GM12878 (cell line): ENCODE measurements at regions not wholly inside any gene's neighbourhood (a gene's known extent, or its start where the extent isn't known, plus 50 kb on each side); places are given as distances from the start of the nearest gene placed in this dataset.

ENCODE experiments used
- CBFB ChIP-seq: IDR thresholded peaks from 2 replicates; pipeline ENCODE4 v1.6.1; 2016; ENCODE audit warnings: antibody characterized with exemption, low read depth
- LARP7 ChIP-seq: fragments of 450-650 bp; IDR thresholded peaks from 2 replicates; pipeline ENCODE4 v1.6.1; 2017; ENCODE audit warnings: mild to moderate bottlenecking
- NR2C1 ChIP-seq: fragments of 450-650 bp; IDR thresholded peaks from 2 replicates; pipeline ENCODE4 v1.6.1; 2017; ENCODE audit warnings: antibody characterized with exemption, mild to moderate bottlenecking, moderate library complexity
- PRDM15 ChIP-seq: fragments of 450-650 bp; formaldehyde crosslinking; IDR thresholded peaks from 2 replicates; pipeline ENCODE4 v1.4.0; 2020; ENCODE audit warnings: mild to moderate bottlenecking, moderate library complexity
- RELA ChIP-seq: fragments of 450-650 bp; IDR thresholded peaks from 2 replicates; pipeline ENCODE4 v1.8.0; 2014; ENCODE audit warnings: borderline replicate concordance; ENCODE audit not compliant: partially characterized antibody
- SKIL ChIP-seq: fragments of 450-650 bp; IDR thresholded peaks from 2 replicates; pipeline ENCODE4 v1.6.1; 2017; ENCODE audit warnings: mild to moderate bottlenecking, low read depth, inconsistent platforms; ENCODE audit not compliant: poor library complexity, severe bottlenecking
- SRF ChIP-seq, 2 experiments: IDR thresholded peaks; 2 replicates each; pipeline ENCODE4 v1.6.1; 2011; ENCODE audit warnings: low read depth in 2 of 2, low read length in 2 of 2, mild to moderate bottlenecking in 1 of 2, moderate library complexity in 1 of 2
- SUZ12 ChIP-seq: fragments of 200-600 bp; sonication (generic); IDR thresholded peaks from one replicate; pipeline ENCODE4 v1.6.1; 2018; ENCODE audit warnings: antibody characterized with exemption, mild to moderate bottlenecking; ENCODE audit not compliant: unreplicated experiment
- TF ChIP-seq, protein P1 (sequence below): fragments of 450-650 bp; IDR thresholded peaks from 2 replicates; pipeline ENCODE4 v1.6.1; 2018; ENCODE audit warnings: mild to moderate bottlenecking, low read depth, moderate library complexity; ENCODE audit not compliant: partially characterized antibody
- TF ChIP-seq, protein P2 (sequence below): fragments of 450-650 bp; formaldehyde crosslinking; IDR thresholded peaks from 2 replicates; pipeline ENCODE4 v1.5.0; 2022; ENCODE audit warnings: mild to moderate bottlenecking, missing genetic modification characterization
- TF ChIP-seq, protein P3 (sequence below): fragments of 450-650 bp; IDR thresholded peaks from 2 replicates; pipeline ENCODE4 v1.6.1; 2017; ENCODE audit warnings: borderline replicate concordance
- TF ChIP-seq, protein P4 (sequence below): IDR thresholded peaks from 2 replicates; pipeline ENCODE4 v1.6.1; 2012; ENCODE audit warnings: low read depth, low read length, improper control_type of control experiment

GRCh38 chr1:59150577-59151386 is 146.1 kb upstream of the FGGY start (continued):
- no peak for TF ChIP-seq NR2C1
- no peak for TF ChIP-seq CBFB
- no peak for TF ChIP-seq LARP7
- TF ChIP-seq PRDM15 (CRISPR knock-in tag): no peak
- TF ChIP-seq, protein P1, sequence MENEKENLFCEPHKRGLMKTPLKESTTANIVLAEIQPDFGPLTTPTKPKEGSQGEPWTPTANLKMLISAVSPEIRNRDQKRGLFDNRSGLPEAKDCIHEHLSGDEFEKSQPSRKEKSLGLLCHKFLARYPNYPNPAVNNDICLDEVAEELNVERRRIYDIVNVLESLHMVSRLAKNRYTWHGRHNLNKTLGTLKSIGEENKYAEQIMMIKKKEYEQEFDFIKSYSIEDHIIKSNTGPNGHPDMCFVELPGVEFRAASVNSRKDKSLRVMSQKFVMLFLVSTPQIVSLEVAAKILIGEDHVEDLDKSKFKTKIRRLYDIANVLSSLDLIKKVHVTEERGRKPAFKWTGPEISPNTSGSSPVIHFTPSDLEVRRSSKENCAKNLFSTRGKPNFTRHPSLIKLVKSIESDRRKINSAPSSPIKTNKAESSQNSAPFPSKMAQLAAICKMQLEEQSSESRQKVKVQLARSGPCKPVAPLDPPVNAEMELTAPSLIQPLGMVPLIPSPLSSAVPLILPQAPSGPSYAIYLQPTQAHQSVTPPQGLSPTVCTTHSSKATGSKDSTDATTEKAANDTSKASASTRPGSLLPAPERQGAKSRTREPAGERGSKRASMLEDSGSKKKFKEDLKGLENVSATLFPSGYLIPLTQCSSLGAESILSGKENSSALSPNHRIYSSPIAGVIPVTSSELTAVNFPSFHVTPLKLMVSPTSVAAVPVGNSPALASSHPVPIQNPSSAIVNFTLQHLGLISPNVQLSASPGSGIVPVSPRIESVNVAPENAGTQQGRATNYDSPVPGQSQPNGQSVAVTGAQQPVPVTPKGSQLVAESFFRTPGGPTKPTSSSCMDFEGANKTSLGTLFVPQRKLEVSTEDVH: no peak
- no peak for TF ChIP-seq RELA
- no peak for TF ChIP-seq SKIL
- TF ChIP-seq, protein P2, sequence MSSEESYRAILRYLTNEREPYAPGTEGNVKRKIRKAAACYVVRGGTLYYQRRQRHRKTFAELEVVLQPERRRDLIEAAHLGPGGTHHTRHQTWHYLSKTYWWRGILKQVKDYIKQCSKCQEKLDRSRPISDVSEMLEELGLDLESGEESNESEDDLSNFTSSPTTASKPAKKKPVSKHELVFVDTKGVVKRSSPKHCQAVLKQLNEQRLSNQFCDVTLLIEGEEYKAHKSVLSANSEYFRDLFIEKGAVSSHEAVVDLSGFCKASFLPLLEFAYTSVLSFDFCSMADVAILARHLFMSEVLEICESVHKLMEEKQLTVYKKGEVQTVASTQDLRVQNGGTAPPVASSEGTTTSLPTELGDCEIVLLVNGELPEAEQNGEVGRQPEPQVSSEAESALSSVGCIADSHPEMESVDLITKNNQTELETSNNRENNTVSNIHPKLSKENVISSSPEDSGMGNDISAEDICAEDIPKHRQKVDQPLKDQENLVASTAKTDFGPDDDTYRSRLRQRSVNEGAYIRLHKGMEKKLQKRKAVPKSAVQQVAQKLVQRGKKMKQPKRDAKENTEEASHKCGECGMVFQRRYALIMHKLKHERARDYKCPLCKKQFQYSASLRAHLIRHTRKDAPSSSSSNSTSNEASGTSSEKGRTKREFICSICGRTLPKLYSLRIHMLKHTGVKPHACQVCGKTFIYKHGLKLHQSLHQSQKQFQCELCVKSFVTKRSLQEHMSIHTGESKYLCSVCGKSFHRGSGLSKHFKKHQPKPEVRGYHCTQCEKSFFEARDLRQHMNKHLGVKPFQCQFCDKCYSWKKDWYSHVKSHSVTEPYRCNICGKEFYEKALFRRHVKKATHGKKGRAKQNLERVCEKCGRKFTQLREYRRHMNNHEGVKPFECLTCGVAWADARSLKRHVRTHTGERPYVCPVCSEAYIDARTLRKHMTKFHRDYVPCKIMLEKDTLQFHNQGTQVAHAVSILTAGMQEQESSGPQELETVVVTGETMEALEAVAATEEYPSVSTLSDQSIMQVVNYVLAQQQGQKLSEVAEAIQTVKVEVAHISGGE (CRISPR knock-in tag): no peak
- TF ChIP-seq, protein P3, sequence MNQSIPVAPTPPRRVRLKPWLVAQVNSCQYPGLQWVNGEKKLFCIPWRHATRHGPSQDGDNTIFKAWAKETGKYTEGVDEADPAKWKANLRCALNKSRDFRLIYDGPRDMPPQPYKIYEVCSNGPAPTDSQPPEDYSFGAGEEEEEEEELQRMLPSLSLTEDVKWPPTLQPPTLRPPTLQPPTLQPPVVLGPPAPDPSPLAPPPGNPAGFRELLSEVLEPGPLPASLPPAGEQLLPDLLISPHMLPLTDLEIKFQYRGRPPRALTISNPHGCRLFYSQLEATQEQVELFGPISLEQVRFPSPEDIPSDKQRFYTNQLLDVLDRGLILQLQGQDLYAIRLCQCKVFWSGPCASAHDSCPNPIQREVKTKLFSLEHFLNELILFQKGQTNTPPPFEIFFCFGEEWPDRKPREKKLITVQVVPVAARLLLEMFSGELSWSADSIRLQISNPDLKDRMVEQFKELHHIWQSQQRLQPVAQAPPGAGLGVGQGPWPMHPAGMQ: no peak
- TF ChIP-seq, protein P4, sequence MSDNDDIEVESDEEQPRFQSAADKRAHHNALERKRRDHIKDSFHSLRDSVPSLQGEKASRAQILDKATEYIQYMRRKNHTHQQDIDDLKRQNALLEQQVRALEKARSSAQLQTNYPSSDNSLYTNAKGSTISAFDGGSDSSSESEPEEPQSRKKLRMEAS: no peak
- TF ChIP-seq SRF (IDR thresholded peaks at IDR 0.05; ENCODE audit: low read depth in 2 of 2, low read length in 2 of 2): no peak
- TF ChIP-seq SUZ12: no peak
